ENCODE measurements at regions not wholly inside any gene's neighbourhood (a gene's known extent, or its start where the extent isn't known, plus 50 kb on each side); places are given as distances from the start of the nearest gene placed in this dataset.

- no CpG with 5 or more reads among the region's 4 CpGs for WGBS (ENCODE audit: insufficient coverage)
- Histone ChIP-seq H3K4me1 (ENCODE audit: control extremely low read depth in 1 of 4, control insufficient read depth in 4 of 4, insufficient read depth in 4 of 4, low read length in 3 of 4) (no peaks in the 10 kb centered on the region), H3K9me3 (ENCODE audit: control extremely low read depth in 1 of 5, control insufficient read depth in 4 of 5, insufficient read depth in 2 of 5, low read depth in 1 of 5, low read length in 4 of 5) (no peaks in the 10 kb centered on the region), H3K27ac (ENCODE audit: insufficient read depth in 1 of 2, low read depth in 1 of 2, low read length in 2 of 2, poor library complexity in 1 of 2, severe bottlenecking in 2 of 2) (no peak overlapping the region), H3K27me3 (replicated peaks in 2 of 5; ENCODE audit: control insufficient read depth in 4 of 5, insufficient read depth in 5 of 5, low read length in 4 of 5) (peaks cover 4 to 52% (median 13%) of the 10 kb centered on the region in 5 experiments), H3K36me3 (ENCODE audit: control insufficient read depth in 4 of 4, insufficient read depth in 4 of 4, low read length in 3 of 4) (no peaks in the 10 kb centered on the region), H3K4me3 (ENCODE audit: control insufficient read depth in 1 of 7, extremely low read depth in 1 of 7, insufficient read depth in 4 of 7, low read depth in 2 of 7, low read length in 6 of 7) (no peak overlapping the region)
- no peak for DNase-seq
- ChIA-PET POLR2A (no interaction called here), CTCF (interaction anchor here (1.6 kb wide), 1 partner anchor 706 kb away, joined by 4 read pairs; no protein-coding TSS in a partner anchor)
These were observed 637.8 kb downstream of the RAB28 start for GRCh38 chr4:12846368-12846767.

DNA sequence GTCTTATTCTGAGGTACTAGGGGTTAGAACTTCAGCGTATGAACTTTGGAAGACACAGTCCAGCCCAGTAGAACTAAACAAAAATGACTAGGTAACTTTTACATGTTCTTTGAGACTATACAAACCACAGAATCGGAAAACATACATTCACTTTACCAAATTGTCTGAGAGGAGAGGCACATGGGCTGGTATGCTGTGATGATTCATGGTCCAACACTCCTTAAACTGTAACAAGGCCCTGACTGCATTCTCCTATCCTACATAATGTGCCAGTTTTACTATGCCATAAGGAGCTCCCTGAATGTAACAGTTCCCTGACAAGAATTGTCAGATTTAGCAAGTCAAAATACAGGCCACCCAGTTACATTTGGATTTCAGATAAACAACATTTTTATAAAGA is 640.0 kb downstream of the RAB28 start:
- H3K36me3 ChIP-seq (ENCODE audit: control insufficient read depth in 4 of 4, insufficient read depth in 4 of 4, low read length in 3 of 4) = no peaks in the 10 kb centered on the region
- H3K9me3 ChIP-seq (ENCODE audit: control extremely low read depth in 1 of 5, control insufficient read depth in 4 of 5, insufficient read depth in 2 of 5, low read depth in 1 of 5, low read length in 4 of 5) = no peaks in the 10 kb centered on the region
- no peak overlapping the region for H3K27ac ChIP-seq (ENCODE audit: insufficient read depth in 1 of 2, low read depth in 1 of 2, low read length in 2 of 2, poor library complexity in 1 of 2, severe bottlenecking in 2 of 2)
- WGBS (ENCODE audit: insufficient coverage) = 88% methylated on average over 1 of the region's 2 CpGs
- H3K4me1 ChIP-seq (ENCODE audit: control extremely low read depth in 1 of 4, control insufficient read depth in 4 of 4, insufficient read depth in 4 of 4, low read length in 3 of 4) = no peaks in the 10 kb centered on the region
- POLR2A ChIA-PET = no interaction called here
- CTCF ChIA-PET = no interaction called here
- DNase-seq = no peak
- H3K4me3 ChIP-seq (ENCODE audit: control insufficient read depth in 1 of 7, extremely low read depth in 1 of 7, insufficient read depth in 4 of 7, low read depth in 2 of 7, low read length in 6 of 7) = no peak overlapping the region
- H3K27me3 ChIP-seq (replicated peaks in 2 of 5; ENCODE audit: control insufficient read depth in 4 of 5, insufficient read depth in 5 of 5, low read length in 4 of 5) = peaks cover 4 to 36% (median 10%) of the 10 kb centered on the region in 5 experiments

- Histone ChIP-seq H3K4me1 (ENCODE audit: control extremely low read depth in 1 of 4, control insufficient read depth in 4 of 4, insufficient read depth in 4 of 4, low read length in 3 of 4) (no peaks in the 10 kb centered on the region), H3K27me3 (replicated peaks in 2 of 5; ENCODE audit: control insufficient read depth in 4 of 5, insufficient read depth in 5 of 5, low read length in 4 of 5) (no peaks in the 10 kb centered on the region), H3K9me3 (ENCODE audit: control extremely low read depth in 1 of 5, control insufficient read depth in 4 of 5, insufficient read depth in 2 of 5, low read depth in 1 of 5, low read length in 4 of 5) (no peaks in the 10 kb centered on the region), H3K4me3 (ENCODE audit: control insufficient read depth in 1 of 7, extremely low read depth in 1 of 7, insufficient read depth in 4 of 7, low read depth in 2 of 7, low read length in 6 of 7) (no peak overlapping the region), H3K36me3 (ENCODE audit: control insufficient read depth in 4 of 4, insufficient read depth in 4 of 4, low read length in 3 of 4) (no peaks in the 10 kb centered on the region), H3K27ac (ENCODE audit: insufficient read depth in 1 of 2, low read depth in 1 of 2, low read length in 2 of 2, poor library complexity in 1 of 2, severe bottlenecking in 2 of 2) (no peak overlapping the region)
- DNase-seq = no peak
- 96% methylated on average over 4 of the region's 5 CpGs for WGBS (ENCODE audit: insufficient coverage)
- ChIA-PET CTCF (no interaction called here), POLR2A (no interaction called here)
These were observed 656.2 kb downstream of the RAB28 start for GRCh38 chr4:12827966-12828365.

GRCh38 chr4:12791536-12791935 is 692.6 kb downstream of the RAB28 start:
- H3K27ac ChIP-seq (ENCODE audit: insufficient read depth in 1 of 2, low read depth in 1 of 2, low read length in 2 of 2, poor library complexity in 1 of 2, severe bottlenecking in 2 of 2) = no peak overlapping the region
- no peaks in the 10 kb centered on the region for H3K4me1 ChIP-seq (ENCODE audit: control extremely low read depth in 1 of 4, control insufficient read depth in 4 of 4, insufficient read depth in 4 of 4, low read length in 3 of 4)
- H3K36me3 ChIP-seq (ENCODE audit: control insufficient read depth in 4 of 4, insufficient read depth in 4 of 4, low read length in 3 of 4) = no peaks in the 10 kb centered on the region
- DNase-seq = no peak
- H3K9me3 ChIP-seq (ENCODE audit: control extremely low read depth in 1 of 5, control insufficient read depth in 4 of 5, insufficient read depth in 2 of 5, low read depth in 1 of 5, low read length in 4 of 5) = peaks cover 0 to 1% (median 0%) of the 10 kb centered on the region in 5 experiments
- POLR2A ChIA-PET = interaction anchor here (0.7 kb wide), 1 partner anchor 23 kb away, joined by 4 read pairs; no protein-coding TSS in a partner anchor
- WGBS (ENCODE audit: insufficient coverage) = 78% methylated on average over 4 of the region's 4 CpGs
- no peaks in the 10 kb centered on the region for H3K27me3 ChIP-seq (replicated peaks in 2 of 5; ENCODE audit: control insufficient read depth in 4 of 5, insufficient read depth in 5 of 5, low read length in 4 of 5)
- CTCF ChIA-PET = no interaction called here
- no peak overlapping the region for H3K4me3 ChIP-seq (ENCODE audit: control insufficient read depth in 1 of 7, extremely low read depth in 1 of 7, insufficient read depth in 4 of 7, low read depth in 2 of 7, low read length in 6 of 7)

- no peaks in the 10 kb centered on the region for H3K4me1 ChIP-seq (ENCODE audit: control extremely low read depth in 1 of 4, control insufficient read depth in 4 of 4, insufficient read depth in 4 of 4, low read length in 3 of 4)
- no peak for DNase-seq
These were observed 696.9 kb downstream of the RAB28 start for GRCh38 chr4:12787261-12787660.

DNA sequence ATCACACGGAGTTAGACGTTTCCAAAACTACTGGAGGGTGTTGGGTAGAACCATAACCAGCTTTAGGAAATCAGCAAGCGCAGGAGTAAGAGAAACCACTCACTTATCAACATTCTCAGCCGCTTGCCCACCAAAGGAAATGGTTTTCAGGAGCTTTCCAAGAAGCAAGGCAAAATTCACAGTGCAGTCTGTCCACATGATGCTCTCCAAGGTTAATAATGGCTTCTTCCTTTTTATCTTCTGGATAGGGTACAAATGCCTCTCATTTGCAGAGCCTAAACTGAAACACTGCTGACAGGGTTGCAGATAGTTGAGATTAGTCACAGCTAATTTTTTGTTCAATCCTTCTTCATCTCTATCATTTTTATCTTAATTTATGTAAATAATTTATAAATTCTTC is 705.4 kb downstream of the RAB28 start:
- Histone ChIP-seq H3K27me3 (replicated peaks in 2 of 5; ENCODE audit: control insufficient read depth in 4 of 5, insufficient read depth in 5 of 5, low read length in 4 of 5) (no peaks in the 10 kb centered on the region), H3K36me3 (ENCODE audit: control insufficient read depth in 4 of 4, insufficient read depth in 4 of 4, low read length in 3 of 4) (no peaks in the 10 kb centered on the region), H3K4me3 (ENCODE audit: control insufficient read depth in 1 of 7, extremely low read depth in 1 of 7, insufficient read depth in 4 of 7, low read depth in 2 of 7, low read length in 6 of 7) (no peak overlapping the region), H3K4me1 (ENCODE audit: control extremely low read depth in 1 of 4, control insufficient read depth in 4 of 4, insufficient read depth in 4 of 4, low read length in 3 of 4) (no peaks in the 10 kb centered on the region), H3K27ac (ENCODE audit: insufficient read depth in 1 of 2, low read depth in 1 of 2, low read length in 2 of 2, poor library complexity in 1 of 2, severe bottlenecking in 2 of 2) (no peak overlapping the region), H3K9me3 (ENCODE audit: control extremely low read depth in 1 of 5, control insufficient read depth in 4 of 5, insufficient read depth in 2 of 5, low read depth in 1 of 5, low read length in 4 of 5) (no peaks in the 10 kb centered on the region)
- no peak for DNase-seq
- WGBS (ENCODE audit: insufficient coverage) = 85% methylated on average over 3 of the region's 4 CpGs
- CTCF ChIA-PET = no interaction called here
- POLR2A ChIA-PET = no interaction called here

More at GRCh38 chr4:12787261-12787660, 696.9 kb downstream of the RAB28 start:
- Histone ChIP-seq H3K9me3 (ENCODE audit: control extremely low read depth in 1 of 5, control insufficient read depth in 4 of 5, insufficient read depth in 2 of 5, low read depth in 1 of 5, low read length in 4 of 5) (peaks cover 0 to 1% (median 0%) of the 10 kb centered on the region in 5 experiments), H3K4me3 (ENCODE audit: control insufficient read depth in 1 of 7, extremely low read depth in 1 of 7, insufficient read depth in 4 of 7, low read depth in 2 of 7, low read length in 6 of 7) (no peak overlapping the region), H3K36me3 (ENCODE audit: control insufficient read depth in 4 of 4, insufficient read depth in 4 of 4, low read length in 3 of 4) (no peaks in the 10 kb centered on the region), H3K27me3 (replicated peaks in 2 of 5; ENCODE audit: control insufficient read depth in 4 of 5, insufficient read depth in 5 of 5, low read length in 4 of 5) (no peaks in the 10 kb centered on the region), H3K27ac (ENCODE audit: insufficient read depth in 1 of 2, low read depth in 1 of 2, low read length in 2 of 2, poor library complexity in 1 of 2, severe bottlenecking in 2 of 2) (no peak overlapping the region)
- 100% methylated on average over 1 of the region's 1 CpG for WGBS (ENCODE audit: insufficient coverage)
- POLR2A ChIA-PET = no interaction called here
- CTCF ChIA-PET = no interaction called here

DNA sequence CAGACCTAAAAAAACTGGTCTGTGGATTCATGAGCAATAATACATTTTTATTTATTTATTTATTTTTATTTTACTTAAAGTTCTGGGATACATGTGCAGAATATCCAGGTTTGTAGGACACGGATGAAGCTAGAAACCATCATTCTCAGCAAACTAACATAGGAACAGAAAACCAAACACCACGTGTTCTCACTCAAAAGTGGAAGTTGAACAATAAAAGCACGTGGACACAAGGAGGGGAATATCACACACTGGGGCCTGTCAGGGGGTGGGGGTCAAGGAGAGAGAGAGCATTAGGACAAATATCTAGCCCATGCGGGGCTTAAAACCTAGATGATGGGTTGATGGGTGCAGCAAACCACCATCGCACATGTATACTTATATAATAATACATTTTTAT is 705.9 kb downstream of the RAB28 start:
- POLR2A ChIA-PET = no interaction called here

More for the DNA sequence above, 705.9 kb downstream of the RAB28 start:
- Histone ChIP-seq H3K4me1 (ENCODE audit: control extremely low read depth in 1 of 4, control insufficient read depth in 4 of 4, insufficient read depth in 4 of 4, low read length in 3 of 4) (no peaks in the 10 kb centered on the region), H3K27me3 (replicated peaks in 2 of 5; ENCODE audit: control insufficient read depth in 4 of 5, insufficient read depth in 5 of 5, low read length in 4 of 5) (no peaks in the 10 kb centered on the region), H3K27ac (ENCODE audit: insufficient read depth in 1 of 2, low read depth in 1 of 2, low read length in 2 of 2, poor library complexity in 1 of 2, severe bottlenecking in 2 of 2) (no peak overlapping the region), H3K9me3 (ENCODE audit: control extremely low read depth in 1 of 5, control insufficient read depth in 4 of 5, insufficient read depth in 2 of 5, low read depth in 1 of 5, low read length in 4 of 5) (no peaks in the 10 kb centered on the region), H3K4me3 (ENCODE audit: control insufficient read depth in 1 of 7, extremely low read depth in 1 of 7, insufficient read depth in 4 of 7, low read depth in 2 of 7, low read length in 6 of 7) (no peak overlapping the region), H3K36me3 (ENCODE audit: control insufficient read depth in 4 of 4, insufficient read depth in 4 of 4, low read length in 3 of 4) (no peaks in the 10 kb centered on the region)
- CTCF ChIA-PET = no interaction called here
- WGBS (ENCODE audit: insufficient coverage) = 75% methylated on average over 2 of the region's 5 CpGs
- DNase-seq = no peak
